Embryonic facial prominence (tissue), 1 donor: ENCODE measurements at regions not wholly inside any gene's neighbourhood (a gene's known extent, or its start where the extent isn't known, plus 50 kb on each side); places are given as distances from the start of the nearest gene placed in this dataset.

Experiments used
- DNase-seq: peaks from one replicate; pipeline ENCODE4 v3.0.0-alpha.2; 2016; ENCODE audit errors: extremely low spot score

DNA sequence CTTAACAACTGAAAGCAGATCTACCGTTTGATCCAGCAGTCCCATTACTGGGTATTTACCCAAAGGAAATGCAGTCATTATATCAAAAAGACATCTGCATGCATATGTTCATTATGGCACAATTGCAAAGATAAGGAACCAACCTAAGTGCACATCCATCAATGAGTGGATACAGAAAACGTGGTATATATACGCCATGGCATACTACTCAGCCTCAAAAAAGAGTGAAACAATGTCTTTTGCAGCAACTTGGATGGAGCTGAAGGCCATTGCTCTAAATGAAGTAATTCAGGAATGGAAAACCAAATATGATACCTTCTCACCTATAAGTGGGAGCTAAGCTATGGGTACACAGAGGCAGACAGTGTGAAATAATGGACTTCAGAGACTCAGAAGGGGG is 169.3 kb downstream of the ZBTB18 start:
- DNase-seq = no peak

DNA sequence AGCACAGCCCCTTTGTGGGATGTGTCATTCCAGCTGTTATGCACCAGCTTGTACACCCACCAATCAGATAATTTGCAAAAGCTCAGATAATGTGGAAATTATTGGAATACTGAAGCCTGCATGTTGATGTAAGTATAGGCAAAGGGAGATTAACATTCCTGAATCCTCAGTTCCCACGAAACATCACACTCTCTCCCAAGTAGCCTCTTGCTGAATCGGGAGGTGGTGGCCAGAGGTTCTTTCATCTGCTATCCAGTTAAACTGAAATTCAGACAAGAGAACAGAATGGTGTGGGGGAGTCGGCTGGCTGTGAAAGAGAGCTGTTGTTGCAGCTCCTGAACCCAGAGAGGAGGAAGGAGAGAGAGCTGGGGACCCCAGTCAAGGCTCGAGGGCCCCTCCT is 170.9 kb downstream of the ZBTB18 start:
- DNase-seq = no peak

DNA sequence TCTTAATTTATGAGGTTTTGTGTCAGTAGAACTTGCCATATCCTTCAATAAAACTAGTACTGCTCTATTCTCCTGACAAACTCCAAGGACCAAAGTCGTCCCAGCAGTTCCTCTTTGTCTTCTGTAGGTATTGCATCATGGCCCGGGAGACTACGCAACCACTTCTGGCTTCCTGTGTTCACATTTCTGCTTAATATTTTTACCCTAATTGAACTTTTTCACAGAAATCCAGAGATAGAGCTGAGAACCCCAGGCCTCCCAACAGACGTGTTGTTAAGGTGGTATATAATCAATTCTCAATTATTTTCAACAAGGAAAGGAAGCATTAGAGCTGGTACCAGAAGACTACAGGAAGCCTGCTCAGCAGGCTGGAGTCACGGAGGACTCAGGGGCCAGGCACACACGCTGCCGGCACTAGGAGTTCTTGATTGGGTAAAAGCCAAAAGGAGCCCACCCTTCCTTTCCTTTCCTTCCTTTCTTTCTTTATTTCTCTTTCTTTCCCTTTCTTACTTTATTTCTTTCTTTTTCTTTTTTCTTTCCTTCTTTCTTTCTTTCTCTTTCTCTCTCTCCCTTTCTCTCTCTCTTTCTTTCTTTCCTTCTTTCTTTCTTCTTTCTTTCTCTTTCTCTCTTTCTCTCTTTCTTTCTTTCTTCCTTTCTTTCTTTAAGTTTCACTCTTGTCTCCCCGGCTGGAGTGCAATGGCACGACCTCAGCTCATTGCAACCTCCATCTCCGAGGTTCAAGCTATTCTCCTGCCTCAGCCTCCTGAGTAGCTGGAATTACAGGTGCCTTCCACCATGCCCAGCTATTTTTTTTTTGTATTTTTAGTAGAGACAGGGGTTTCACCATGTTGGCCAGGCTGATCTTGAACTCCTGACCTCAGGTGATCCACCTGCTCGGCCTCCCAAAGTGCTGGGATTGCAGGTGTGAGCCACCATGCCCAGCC is 173.7 kb downstream of the ZBTB18 start:
- no peak for DNase-seq

DNA sequence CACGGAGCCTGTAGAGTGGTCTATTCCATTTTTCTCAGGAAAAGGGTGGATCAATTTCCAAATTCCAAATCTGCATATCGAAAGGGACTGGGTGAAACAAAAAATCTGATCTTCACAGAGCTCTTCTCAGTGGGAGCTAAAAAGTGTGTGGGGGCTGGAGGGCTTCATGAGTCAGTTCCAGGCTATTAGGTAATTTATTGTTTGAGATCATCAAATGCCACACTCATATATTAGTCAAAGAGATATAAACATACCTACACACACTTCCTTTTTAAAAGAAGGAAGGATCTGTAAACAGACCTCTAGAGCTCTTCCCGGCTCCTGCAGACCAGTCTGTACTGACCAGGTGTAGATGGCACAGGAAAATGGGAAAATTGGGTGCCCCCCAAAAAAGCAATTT is 175.4 kb downstream of the ZBTB18 start:
- DNase-seq = no peak

DNA sequence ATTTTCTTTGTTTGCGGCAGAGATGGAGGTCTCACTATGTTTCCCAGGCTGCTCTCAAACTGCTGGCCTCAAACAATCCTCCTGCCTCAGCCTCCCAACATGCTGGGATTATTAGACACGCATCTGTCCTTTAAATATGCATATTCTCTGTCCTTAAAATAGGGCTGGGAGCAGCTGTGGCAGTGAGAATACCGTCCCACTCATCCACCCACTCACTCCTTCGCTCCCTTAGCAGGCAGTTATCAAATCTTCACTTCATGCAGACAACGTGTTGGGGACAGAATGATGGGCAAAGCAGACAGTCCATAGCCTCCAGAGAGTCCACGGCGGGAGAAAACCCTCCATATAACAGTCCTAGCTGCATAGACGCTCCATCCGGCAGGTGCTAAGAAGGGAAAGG is 179.4 kb downstream of the ZBTB18 start:
- DNase-seq = no peak

DNA sequence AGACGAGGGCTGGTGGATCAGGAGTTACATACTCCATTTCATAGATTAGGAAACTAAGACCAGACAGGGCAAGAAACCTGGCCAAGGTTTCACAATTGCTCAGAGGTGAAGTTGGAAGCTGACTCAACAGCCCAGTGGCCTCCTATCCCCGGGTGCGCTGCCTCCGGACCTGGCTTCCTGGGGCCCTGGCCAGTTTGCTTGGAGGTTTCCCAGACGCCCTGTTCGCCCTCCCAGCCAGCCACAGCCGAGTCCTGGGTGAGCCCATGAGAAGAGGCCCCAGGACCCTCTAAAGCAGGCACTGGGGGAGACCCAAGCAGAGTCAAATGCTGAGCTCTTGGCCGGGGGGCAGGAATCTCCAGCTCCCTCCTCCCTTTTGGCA is 180.1 kb downstream of the ZBTB18 start:
- no peak for DNase-seq

DNA sequence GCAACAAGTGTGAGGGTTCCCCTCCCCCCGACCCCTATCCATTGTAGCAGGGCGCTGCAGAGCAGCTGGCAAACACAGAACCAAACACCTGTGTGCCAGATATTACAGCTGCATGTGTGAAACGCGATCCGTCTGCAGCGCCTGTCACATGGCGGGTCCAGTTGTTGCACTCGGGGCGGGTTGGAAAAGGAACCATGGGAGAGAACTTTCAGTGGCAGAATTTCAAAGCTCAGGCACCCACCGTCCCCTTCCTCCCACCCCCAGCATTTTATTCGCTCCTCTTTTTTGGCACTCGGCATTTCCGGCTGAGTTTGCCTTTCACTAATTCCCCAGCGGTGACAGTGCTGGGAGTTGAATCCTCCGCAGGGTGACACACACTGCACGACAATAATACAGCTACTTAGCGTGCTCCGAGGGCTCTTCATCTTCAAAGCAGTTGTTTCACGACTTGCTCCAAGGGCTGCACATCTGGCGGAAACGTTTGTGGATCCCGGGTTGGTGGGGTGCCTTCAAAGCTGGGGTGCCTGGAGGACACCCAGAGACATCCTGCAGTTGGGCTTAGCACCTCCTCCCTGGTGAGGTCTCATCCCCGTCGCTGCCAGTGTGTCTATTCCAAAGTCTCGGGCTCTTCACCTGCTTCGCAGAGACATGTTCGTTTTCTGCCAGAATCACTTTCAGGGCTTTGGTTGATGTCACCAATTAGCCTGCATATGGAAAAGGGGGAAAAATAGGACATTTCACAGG is 180.7 kb downstream of the ZBTB18 start:
- no peak for DNase-seq

DNA sequence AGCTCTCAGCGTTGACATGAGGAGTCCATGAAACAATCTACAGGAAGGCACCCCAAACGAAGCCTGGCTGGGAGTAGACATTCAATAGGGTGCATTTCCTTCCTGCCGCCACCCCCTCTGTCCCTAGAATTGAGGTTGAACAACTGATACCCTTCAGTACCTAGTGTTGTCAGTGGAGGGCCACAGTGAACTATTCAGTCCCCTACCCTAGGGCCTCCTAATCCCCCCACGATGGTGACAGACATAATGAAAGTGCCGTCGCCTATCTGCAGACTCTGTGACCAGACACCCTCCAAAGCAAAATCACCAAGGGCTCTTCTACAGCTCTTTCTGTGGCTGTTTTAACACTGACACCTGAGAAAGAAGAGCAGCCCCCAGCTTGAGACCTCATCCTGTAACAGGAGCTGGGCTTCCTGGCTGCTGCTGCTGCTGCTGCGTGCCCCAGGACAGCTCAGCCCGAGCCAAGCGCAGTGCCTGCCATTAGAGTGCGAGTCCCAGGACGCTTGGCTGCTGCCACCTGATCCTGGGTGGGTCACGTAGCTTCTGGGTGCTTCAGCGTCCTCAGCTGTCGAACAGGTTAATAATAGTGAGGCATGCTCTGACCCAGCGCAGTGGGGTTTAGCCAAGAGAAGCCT is 183.0 kb downstream of the ZBTB18 start:
- DNase-seq = no peak

DNA sequence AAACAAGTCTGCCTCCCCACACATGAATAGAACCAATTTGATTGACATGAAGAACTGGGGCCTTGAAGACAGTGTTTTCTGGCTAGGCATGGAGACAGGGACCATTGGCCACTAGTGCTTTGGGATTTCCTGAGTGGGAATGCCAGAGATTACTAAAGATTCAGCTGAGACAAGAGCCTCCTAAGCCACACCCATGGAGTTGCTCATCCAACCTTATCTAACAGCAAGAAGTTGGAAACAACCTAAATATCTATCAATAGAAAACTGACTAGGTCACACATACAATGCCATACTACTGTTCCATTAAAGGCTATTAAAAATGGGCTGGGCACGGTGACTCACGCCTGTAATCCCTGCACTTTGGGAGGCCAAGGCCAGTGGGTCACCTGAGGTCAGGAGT is 184.1 kb downstream of the ZBTB18 start:
- no peak for DNase-seq

DNA sequence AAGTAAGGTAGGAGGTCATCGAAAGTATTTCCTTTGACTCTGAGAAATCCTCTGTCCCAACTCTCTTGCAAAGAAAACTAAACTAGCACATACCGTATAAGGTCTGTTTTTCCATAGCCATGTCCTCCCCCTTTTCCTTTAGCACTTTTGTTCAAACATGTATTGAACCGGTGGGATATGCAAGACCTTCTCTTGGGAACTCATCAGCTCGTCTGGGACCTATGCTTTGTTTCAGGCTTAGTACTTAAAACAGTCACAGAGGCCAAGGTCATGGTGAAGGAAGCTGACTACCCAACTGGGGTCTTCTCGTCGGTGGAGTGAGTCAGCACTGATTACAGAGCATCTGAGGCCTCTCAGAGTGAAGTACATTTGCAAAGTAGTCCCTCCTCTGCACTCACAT is 185.0 kb downstream of the ZBTB18 start:
- DNase-seq = no peak

DNA sequence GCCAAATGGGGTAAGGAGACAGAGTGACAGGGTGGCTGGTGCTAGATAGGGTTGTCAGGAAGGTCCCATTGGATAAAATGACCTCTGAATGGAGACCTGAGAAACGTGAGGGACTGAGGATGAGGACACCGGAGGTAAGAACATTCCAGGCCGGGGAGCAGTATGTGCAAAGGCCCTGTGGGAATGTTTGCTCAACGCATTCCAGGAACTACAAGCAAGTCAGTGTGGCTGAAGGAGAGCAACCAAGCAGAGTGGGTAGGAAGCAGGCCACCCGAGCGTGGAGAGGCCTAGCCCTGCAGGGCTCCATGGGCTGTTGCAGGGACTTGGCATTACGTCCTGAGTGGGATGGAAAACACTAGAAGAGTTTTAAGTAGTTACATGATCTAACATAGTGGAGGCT is 185.6 kb downstream of the ZBTB18 start:
- DNase-seq = no peak

DNA sequence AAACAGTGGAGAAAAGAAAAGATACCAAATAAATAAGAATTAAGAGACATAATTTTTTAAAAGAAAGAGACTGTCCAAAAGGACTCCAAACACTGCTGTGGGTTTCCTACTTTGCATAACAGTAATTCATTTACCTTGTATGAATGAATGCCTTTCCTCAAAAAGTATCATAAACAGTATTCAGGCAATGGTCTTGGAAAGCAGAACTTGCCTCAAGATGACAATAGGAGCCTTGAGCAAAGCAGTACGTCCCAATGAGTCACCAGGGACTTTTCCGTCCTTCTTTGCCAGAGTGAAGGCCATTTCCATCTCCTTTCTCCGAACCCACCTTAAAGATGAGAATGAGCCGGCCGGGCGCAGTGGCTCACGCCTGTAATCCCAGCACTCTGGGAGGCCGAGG is 186.4 kb downstream of the ZBTB18 start:
- no peak for DNase-seq

DNA sequence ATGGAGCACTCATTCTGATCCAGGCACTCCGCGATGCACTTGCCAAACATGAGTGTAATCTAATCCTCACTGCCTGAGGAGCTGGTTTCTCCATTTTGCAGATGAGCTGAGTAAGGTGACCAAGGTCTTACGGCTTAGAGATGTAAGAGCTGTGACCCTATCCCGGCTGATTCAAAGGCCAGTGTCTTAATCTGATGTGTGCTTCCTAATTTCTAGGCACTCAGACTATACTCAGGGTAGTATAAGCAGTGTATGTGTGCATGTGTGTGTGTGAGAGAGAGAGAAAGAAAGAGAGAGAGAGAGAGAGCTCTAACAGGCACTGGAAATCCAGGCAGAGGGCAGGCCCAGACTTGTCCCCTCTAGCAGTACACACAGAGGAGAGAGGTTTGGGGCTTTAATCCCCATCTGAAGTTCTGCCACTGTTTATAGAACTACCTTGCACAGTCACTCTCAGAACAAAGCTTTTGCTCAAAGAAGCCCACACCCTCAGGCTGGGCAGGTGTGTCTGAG is 188.2 kb downstream of the ZBTB18 start:
- DNase-seq = no peak

DNA sequence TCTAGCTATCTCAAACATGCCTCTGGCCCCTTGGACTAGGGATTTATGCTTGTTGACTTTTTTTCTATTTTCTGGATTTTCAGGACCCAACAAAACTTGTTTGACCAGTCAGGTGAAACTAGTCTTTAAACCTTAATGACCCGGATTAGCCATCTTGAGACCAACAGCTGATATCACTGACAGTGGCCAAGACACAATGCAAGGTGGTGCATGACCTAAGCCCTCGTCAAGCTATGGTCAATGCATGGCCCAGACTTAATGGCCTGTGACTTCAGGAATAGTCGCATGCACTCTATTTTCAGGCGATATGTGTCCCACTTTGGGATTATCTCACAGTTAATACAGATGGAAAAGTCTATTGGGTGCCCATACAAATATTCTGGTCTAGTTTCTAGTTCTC is 190.4 kb downstream of the ZBTB18 start:
- DNase-seq = no peak

DNA sequence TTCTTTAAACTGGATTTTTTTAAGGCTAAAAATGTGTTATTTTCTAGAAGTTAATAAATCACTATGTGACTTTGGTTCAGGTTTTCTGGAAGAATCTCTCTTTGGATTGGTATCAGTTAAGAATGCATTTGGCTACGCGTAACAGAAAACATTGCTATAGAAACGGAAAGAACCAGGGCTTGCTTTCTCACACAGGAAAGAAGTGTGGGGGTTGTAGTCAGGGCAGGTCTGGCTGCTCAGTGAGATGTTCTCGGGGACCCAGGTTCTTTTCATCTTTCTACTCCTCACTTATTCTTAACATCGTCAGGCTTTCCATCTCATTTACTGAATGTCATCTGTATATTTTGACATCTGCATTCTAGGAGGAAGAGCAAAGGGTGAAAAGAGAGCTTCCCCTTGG is 191.4 kb downstream of the ZBTB18 start:
- no peak for DNase-seq

DNA sequence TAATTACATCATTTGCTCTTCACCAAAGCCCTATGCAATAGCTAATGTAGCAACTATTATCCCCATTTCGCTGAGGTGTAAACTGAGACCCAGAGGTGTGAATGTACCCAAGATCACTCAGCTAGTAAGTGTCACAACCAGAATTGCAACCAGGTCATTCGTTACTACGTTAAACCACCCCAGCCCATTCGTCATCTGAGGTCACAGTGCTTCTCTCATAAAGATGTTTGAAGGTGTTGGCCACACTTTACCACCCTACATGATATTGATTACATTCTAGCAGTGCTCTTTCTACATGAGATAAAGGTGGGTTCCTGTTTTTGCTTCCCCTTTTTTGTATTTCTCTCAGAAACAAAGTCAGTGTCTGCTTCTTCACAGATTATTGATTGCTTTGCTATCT is 195.3 kb downstream of the ZBTB18 start:
- no peak for DNase-seq

DNA sequence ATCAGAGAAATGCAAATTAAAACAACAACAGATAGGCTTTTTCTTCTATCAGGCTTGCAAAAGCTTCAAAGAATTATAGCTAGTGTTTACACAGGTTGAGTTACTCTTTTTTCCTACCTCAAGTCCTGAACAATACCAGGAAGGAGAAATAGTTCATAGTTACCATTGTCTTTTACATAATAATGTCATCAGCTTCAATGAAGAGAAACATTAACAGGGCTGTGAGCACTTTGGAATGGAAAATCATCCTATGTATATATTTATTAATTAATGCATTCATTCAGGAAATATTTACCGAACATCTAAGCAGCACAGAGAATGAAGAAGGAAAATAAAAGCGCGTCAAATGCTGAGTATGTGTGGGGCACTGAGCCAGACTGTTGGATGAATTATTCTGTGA is 197.3 kb downstream of the ZBTB18 start:
- no peak for DNase-seq

DNA sequence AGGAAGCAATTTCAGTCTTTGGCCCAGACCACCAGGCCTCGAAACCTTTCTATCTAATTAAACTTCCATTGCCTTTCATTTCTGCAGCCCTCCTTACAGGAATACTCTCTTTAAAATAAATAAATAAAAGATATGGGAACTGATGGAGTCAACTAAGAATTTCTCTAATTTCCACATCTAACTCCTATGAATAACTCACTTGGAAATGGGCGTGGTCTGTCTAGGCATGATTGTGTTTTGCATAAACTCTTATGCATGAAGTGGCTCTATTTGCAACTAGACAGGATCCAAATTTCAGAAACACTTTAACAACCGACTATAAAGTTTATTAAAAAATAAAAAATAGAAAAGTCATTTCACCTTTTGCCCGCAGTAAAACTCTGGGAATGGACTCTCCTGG is 199.5 kb downstream of the ADSS2 start:
- DNase-seq = no peak

DNA sequence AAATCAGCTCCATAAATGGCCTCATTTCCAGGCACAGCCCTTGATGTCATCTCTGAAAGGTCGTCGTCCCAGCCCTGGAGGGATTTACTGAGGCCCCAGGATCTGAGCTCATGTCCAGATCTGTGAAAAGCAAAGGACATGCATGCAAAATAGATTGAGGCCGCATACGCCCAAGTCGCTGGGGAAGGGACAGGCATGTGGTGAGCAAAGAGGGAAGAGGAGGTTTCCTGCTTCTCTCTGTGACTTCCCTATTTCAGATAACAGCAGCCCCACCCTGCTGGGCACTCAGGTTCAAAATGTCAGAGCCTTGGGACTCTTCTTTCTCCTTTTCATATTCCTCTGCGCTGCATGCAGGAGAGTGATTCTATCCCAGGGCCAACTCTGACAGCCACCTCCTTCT is 197.2 kb downstream of the ADSS2 start:
- DNase-seq = no peak

DNA sequence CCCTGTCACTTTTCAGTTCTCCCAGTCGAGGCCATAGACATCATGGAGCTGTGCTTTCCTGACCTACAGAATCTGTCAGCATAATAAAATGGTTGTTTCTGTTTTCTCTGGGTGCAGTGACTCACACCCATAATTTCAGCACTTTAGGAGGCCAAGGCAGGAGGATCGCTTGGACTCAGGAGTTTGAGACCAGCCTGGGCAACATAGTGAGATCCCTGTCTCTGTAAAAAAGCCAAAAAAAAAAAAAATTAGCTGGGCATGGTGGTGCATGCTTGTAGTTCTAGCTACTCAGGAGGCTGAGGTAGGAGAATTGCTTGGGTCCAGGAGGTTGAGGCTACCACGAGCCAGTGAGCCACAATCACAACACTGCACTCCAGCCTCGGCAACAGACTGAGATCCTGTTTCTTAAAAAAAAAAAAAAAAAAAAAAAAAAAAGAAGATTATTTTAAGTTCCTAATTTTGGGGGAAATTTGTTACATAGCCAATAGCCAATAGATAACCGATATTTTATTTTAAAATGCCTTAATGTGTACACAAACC is 196.2 kb downstream of the ADSS2 start:
- no peak for DNase-seq

DNA sequence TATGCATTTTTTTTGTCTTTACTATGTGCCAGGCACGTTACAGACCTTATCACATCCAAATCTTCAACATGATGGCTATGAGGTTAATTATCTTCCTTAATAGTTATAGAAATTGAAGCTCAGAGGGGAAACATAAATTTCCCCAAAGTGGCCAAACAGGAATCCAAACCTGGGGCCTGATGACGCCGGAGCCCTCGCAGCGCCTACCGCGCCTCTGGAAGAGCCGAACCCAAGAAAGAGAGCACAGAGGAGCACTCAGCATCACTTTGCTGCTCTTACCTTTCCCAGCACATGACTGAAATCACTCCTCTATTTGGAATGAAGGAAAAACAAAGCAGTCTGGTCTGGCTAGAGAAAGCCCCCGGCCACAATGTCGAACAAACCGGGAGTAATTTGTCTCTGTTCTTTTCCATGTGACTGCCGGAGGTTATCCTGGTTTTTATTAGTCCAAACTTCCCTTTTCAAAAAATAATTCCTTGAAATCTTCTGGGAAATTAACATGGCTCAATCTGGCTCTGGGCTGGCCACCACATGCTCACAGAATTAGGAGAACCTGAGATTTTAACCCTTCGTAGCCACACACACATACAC is 195.5 kb downstream of the ADSS2 start:
- DNase-seq = no peak

DNA sequence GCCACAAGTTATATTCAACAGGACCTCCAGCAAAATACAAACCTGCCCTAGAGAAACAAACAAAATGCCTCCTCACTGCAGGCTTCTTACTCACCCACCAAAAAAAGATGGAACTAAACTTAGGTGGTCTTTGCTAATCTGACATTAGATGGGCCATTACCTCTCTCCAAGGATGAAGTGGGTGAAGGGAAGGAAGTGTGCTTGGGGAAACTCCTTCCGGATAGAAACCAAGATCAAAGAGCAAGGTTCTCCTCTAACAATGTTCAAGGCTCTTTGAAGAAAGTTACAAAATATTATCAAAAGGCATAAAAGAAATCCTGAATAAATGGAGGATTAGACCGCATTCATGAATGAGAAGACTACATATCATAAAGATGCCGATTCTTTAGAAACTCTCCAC is 187.5 kb downstream of the ADSS2 start:
- no peak for DNase-seq
